PC-9 (cell line): ENCODE measurements at regions not wholly inside any gene's neighbourhood (a gene's known extent, or its start where the extent isn't known, plus 50 kb on each side); places are given as distances from the start of the nearest gene placed in this dataset.

ENCODE experiments used
- CTCF ChIP-seq: fragments of 200-600 bp; sonication (generic); conservative IDR thresholded peaks from 2 replicates; pipeline ENCODE4 v1.6.1; 2017; ENCODE audit warnings: mixed run types, antibody characterized with exemption, mild to moderate bottlenecking, moderate library complexity
- EZH2 ChIP-seq: fragments of 200-600 bp; sonication (generic); IDR thresholded peaks from 2 replicates; pipeline ENCODE4 v1.8.0; 2017; ENCODE audit warnings: antibody characterized with exemption, low read depth

GRCh38 chr3:16670191-16670590, 65.0 kb upstream of the DAZL start:
- no peak for TF ChIP-seq CTCF
- no peak for TF ChIP-seq EZH2
